ENCODE measurements at regions not wholly inside any gene's neighbourhood (a gene's known extent, or its start where the extent isn't known, plus 50 kb on each side); places are given as distances from the start of the nearest gene placed in this dataset.

GRCh38 chr1:195617106-195617505 is 991.1 kb downstream of the KCNT2 start:
- no peak for DNase-seq

- no peak for DNase-seq
Measured at GRCh38 chr1:195608883-195609282, 999.4 kb downstream of the KCNT2 start.

DNA sequence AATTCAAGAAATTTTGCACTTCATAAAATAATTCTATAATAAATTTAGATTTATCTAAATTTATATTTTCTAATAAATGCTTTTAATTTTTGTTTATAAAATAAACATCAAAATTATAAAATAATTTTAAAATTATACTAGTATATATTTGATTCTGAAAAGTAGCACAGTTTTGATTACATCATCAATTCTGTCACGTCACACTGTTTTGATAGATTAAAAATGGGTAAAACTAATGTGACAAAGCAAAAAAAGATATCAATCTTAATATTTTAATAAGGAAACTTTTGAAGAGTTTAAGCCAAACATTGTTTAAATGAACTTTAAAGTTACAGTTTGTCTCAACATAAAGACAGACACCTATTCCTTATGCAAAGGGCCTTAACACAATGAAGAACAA is 1001.8 kb downstream of the KCNT2 start:
- DNase-seq: no peak

- no peak for DNase-seq
Measured at GRCh38 chr1:195604287-195604686, 1004.0 kb downstream of the KCNT2 start.

- DNase-seq: no peak
Measured at GRCh38 chr1:195597891-195598290, 1010.3 kb downstream of the KCNT2 start.

GRCh38 chr1:195594773-195595172 is 1013.5 kb downstream of the KCNT2 start:
- DNase-seq: no peak

DNA sequence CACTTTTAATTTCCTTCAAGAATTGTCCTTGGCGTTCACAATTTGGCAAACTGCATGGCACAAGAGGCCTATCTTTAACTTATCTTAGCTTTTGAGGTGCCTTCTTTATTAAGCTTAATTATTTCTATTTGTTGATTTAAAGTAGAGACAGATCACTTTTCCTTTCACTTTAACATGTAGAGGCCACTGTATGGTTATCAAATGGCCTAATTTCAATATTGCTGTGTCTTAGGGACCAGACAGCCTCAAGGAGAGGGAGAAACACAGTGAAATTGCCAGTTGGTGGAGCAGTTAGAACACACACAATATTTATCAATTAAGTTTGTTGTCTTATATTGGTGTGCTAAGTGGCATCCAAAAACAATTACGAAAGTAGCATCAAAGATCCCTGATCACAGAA is 1013.9 kb downstream of the KCNT2 start:
- no peak for DNase-seq

DNA sequence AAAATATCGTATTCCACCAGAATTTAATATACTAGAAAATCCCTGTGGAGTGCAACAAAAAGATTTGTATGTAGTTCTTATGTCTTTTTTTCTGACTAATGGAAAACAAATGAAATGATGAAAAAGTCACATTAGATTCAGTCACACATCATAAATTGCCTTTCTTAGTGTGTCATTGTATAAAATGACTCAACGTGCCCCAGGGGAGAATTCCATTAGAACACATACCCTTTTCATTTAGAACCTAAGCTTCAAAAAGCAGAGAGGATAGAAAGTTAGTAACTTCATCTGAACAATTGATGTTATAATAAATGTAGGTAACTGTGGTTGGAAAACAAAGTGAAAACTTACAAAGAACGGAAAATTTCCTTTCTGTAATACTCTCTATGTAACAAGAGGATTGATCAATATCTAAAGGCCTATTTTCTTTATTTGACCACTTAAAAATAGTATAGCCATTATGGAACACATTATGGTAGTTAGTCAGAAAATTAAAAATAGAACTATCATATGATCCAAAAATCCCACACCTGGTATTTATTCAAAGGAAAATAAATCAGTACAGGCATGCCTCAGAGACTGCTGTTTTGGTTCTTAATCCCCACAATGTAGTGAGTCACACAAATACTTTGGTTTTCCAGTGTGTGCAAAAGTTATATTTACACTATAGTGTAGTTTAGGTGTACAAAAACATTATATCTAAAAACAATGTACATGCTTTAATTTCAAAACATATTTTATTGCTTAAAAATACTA is 1016.1 kb downstream of the KCNT2 start:
- DNase-seq: no peak

- DNase-seq: no peak
Measured at GRCh38 chr1:195590649-195591048, 1017.6 kb downstream of the KCNT2 start.

- DNase-seq: no peak
Measured at GRCh38 chr1:195584870-195585624, 1023.2 kb downstream of the KCNT2 start.

GRCh38 chr1:195580988-195581387 is 1027.3 kb downstream of the KCNT2 start:
- no peak for DNase-seq

DNA sequence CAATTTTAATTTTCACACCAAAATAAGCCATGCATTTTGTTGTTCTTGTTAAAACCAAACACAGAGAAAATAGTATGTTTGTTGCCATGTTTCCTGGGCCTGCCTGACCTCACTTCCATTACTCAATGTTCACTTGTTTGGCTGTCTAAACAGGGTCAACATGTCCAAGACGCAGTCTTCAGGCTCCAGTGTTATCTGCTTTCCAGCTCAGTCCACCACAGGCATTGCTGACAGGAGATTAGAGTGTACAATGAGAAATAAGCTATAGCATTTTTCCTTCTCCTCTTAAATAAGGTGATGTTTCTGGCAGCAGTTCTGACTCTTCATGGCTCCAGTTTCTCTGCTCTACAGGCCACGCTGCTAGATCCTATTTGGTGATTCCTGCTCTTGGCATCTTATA is 1030.5 kb downstream of the KCNT2 start:
- DNase-seq: no peak

DNA sequence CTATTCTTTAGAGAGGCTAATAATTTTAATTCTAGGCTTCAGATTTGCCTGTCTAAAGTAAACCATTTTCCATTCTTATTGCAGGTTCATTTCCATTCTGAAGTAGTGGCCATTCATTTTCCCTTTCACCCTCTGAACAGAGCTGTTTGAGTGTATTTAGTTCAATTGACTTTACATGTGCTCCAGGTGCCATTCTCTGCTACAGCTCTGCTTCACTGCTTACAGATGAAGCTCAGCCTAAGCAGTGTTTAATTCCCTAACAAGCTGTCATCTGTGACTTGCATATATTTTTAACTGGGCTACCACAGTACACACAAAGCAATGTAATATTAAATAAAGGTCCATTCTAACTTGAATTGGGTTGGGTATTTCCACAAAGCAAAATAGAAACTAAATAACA is 1031.6 kb downstream of the KCNT2 start:
- DNase-seq: no peak

DNA sequence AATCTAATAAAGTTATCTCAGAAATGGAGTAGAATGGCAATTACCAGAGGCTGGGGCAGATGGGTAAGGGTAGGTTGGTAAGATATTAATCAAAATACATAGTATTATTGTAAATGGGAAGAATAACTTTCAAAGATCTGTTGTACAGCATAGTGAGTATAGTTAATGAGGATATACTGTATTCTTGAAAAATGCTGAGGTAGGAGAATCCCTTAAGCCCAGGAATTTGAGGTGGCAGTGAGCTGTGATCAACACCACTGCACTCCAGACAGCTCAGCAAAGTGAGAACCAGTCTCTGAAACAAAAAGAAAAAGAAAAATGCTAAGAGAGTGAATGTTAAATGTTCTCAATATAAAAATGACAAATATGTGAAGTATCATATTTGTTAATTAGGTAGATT is 1033.7 kb downstream of the KCNT2 start:
- no peak for DNase-seq

GRCh38 chr1:195569934-195570333 is 1038.3 kb downstream of the KCNT2 start:
- no peak for DNase-seq

DNA sequence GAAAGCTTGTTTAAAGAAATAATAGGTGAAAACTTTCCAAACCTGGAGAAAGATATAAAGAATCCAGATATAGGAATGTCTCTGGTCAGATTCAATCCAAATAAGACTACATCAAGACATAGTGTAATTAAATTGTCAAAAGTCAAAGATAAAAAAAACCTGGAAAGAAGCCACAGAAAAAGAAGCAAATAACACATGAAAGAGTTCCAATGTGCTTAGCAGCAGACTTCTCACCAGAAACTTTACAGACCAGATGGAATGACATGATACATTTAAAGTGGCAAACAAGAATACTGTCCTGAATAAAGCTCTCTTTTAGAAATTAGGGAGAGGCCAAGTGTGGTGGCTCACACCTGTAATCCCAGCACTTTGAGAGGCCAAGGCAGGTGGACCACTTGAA is 1039.9 kb downstream of the KCNT2 start:
- no peak for DNase-seq

DNA sequence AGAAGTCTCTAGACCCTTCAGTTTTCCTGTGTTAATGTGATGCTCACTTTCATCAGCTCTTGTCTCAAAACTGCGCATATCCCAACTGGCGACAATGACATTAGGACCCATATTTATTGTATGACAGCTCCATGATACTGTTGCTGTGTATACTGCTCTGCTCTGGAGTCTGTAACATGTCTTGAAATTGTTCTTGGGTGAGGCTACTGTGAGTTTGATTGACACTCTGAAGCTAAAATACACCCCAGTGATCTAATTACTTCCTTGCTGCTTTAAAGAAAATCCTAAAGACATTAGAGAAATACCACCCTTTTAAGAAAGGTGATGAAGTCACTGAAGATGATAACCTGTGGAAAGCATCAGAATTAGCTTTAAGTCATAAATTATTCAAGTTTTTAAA is 1046.2 kb downstream of the KCNT2 start:
- DNase-seq: no peak

- no peak for DNase-seq
Measured at GRCh38 chr1:195550071-195550862, 1058.0 kb downstream of the KCNT2 start.

GRCh38 chr1:195530961-195531360 is 1077.3 kb downstream of the KCNT2 start:
- DNase-seq: no peak

DNA sequence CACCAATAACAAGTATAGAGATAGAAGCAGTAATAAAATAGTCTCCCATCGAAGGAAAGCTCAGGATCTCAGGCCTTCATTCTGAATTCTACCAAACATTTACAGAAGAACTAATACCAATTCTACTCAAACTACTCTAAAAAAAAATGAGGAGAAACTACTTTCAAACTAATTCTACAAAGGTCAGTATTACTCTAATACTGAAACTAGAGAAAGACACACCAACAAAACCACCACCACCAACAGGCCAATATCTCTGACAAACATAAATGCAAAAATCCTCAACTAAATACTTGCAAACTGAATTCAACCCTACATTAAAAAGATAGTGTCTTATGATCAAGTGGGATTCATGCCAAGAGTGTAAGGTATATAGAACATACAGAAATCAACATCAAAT is 1078.4 kb downstream of the KCNT2 start:
- DNase-seq: no peak

DNA sequence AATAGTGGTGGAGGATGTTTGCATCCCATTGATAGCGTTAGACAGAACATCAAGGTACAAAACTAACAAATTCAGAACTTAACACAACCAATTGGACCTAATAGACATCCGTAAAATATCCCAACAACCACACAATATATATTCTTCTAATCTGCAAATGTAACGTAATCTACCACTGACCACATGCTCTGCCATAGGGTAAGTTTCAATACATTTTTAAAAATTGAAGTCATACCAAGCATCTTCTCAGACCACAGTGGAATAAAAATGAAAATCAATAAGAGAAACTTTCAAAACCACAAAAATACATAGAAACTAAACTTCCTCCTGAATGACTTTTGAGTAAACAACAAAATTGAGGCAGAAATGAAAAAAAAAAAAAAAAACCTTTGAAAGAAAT is 1087.5 kb downstream of the KCNT2 start:
- DNase-seq: no peak

DNA sequence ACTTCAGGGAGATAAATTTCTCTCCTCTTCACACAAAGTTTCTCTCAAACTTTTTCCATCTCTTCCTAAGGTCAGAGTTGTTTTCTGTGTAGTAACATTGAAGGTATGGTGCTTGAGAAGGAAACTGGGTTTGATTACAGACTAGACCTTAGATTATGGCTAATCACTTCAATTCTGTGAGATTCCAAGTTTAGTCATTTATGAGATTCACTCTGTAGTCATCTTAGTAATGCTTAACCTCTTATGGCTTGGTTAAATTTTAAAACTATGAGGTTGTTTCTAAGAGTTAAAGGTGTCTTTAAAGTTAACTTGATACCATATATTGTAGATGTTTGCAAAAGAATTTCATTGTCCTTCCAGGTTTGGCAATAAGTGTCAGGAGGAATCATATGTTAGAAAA is 1092.2 kb downstream of the KCNT2 start:
- DNase-seq: no peak

- no peak for DNase-seq
Measured at GRCh38 chr1:195511501-195511900, 1096.7 kb downstream of the KCNT2 start.

- no peak for DNase-seq
Measured at GRCh38 chr1:195501118-195501517, 1107.1 kb downstream of the KCNT2 start.
